ENCODE measurements at regions not wholly inside any gene's neighbourhood (a gene's known extent, or its start where the extent isn't known, plus 50 kb on each side); places are given as distances from the start of the nearest gene placed in this dataset.

- Histone ChIP-seq H3K27ac (peak overlapping the region in 1 of 8 donors; percentile 84), H3K9me3 (peaks cover 0 to 9% (median 0%) of the 10 kb centered on the region in 8 donors), H3K4me1 (peaks cover 0 to 15% (median 3%) of the 10 kb centered on the region in 6 donors), H3K27me3 (replicated peaks in 1 of 7) (peaks cover 0 to 41% (median 0%) of the 10 kb centered on the region in 7 donors), H3K36me3 (no peaks in the 10 kb centered on the region), H3K4me3 (no peak overlapping the region)
- no peak for DNase-seq
- TF ChIP-seq CTCF (IDR thresholded peaks at IDR 0.05 in 8 of 11, conservative IDR thresholded peaks at IDR 0.05 in 3 of 11) (no peak), POLR2A (IDR thresholded peaks at IDR 0.05) (no peak), POLR2AphosphoS5 (IDR thresholded peaks at IDR 0.05) (no peak)
- WGBS, 5 donors: 59 to 75% (median 67%) methylated on average over 7 of the region's 7 CpGs
- intact Hi-C loops (cut with DNase I; ENCODE audit: low total_unique reads): no loop called here
Measured at GRCh38 chr12:125981610-125982253, 916.5 kb downstream of the AACS start.

- H3K27ac ChIP-seq: peak overlapping the region in 7 of 8 donors; percentile 67 to 84 (median 77)
- peak; percentile 81 for DNase-seq
- H3K36me3 ChIP-seq: no peaks in the 10 kb centered on the region
- peak; percentile 41 to 80 (median 76) for TF ChIP-seq POLR2AphosphoS5 (IDR thresholded peaks at IDR 0.05)
- no peak for TF ChIP-seq POLR2A (IDR thresholded peaks at IDR 0.05)
- TF ChIP-seq CTCF (IDR thresholded peaks at IDR 0.05 in 8 of 11, conservative IDR thresholded peaks at IDR 0.05 in 3 of 11): peak in 1 of 11 experiments; percentile 28
- intact Hi-C loops (cut with DNase I; ENCODE audit: low total_unique reads): no loop called here
- peaks cover 0 to 41% (median 0%) of the 10 kb centered on the region in 7 donors for H3K27me3 ChIP-seq (replicated peaks in 1 of 7)
- WGBS, 5 donors: 3 to 6% (median 5%) methylated on average over 21 to 24 of the region's 24 CpGs
- peaks cover 0 to 15% (median 3%) of the 10 kb centered on the region in 6 donors for H3K4me1 ChIP-seq
- peaks cover 0 to 9% (median 0%) of the 10 kb centered on the region in 8 donors for H3K9me3 ChIP-seq
- H3K4me3 ChIP-seq: peak overlapping the region; percentile 23 to 66 (median 30)
Measured at GRCh38 chr12:125983094-125983783, 918.0 kb downstream of the AACS start.

GRCh38 chr12:125983784-125984500 lies 918.7 kb downstream of the AACS start:
- Histone ChIP-seq H3K36me3 (no peaks in the 10 kb centered on the region), H3K9me3 (peaks cover 0 to 3% (median 0%) of the 10 kb centered on the region in 8 donors), H3K27ac (peak overlapping the region in 7 of 8 donors; percentile 67 to 84 (median 77)), H3K4me3 (peak overlapping the region; percentile 23 to 66 (median 30)), H3K27me3 (replicated peaks in 1 of 7) (peaks cover 0 to 41% (median 0%) of the 10 kb centered on the region in 7 donors), H3K4me1 (peaks cover 0 to 15% (median 3%) of the 10 kb centered on the region in 6 donors)
- no peak for DNase-seq
- whole genome bisulfite sequencing, 5 donors: 0 to 6% (median 5%) methylated on average over 9 to 14 of the region's 14 CpGs
- TF ChIP-seq CTCF (IDR thresholded peaks at IDR 0.05 in 8 of 11, conservative IDR thresholded peaks at IDR 0.05 in 3 of 11) (no peak), POLR2A (IDR thresholded peaks at IDR 0.05) (peak in 1 of 3 donors; percentile 24)
- intact Hi-C loops (cut with DNase I; ENCODE audit: low total_unique reads): no loop called here
